Parathyroid adenoma (tissue), 2 donors: ENCODE measurements at regions not wholly inside any gene's neighbourhood (a gene's known extent, or its start where the extent isn't known, plus 50 kb on each side); places are given as distances from the start of the nearest gene placed in this dataset.
A peak's percentile ranks its signal among the peaks of the same experiment; 100 is the strongest.
"Not testable (repeated sequence)": the region's sequence is repeated elsewhere in the genome, so short reads cannot be mapped to it uniquely, and the experiment has no call there.

Source experiments
- H2AFZ ChIP-seq: fragments of 300-600 bp; sonication (generic); one replicate; pipeline ENCODE4 v1.7.0; 2017; ENCODE audit warnings: antibody characterized with exemption, mild to moderate bottlenecking
- H3K27ac ChIP-seq: fragments of 300-600 bp; sonication (generic); one replicate; pipeline ENCODE4 v1.7.0; 2017
- H3K27me3 ChIP-seq: fragments of 300-600 bp; sonication (generic); one replicate; pipeline ENCODE4 v1.7.0; 2017; ENCODE audit warnings: low read length; ENCODE audit not compliant: control insufficient read depth, insufficient read depth
- H3K36me3 ChIP-seq: fragments of 300-600 bp; sonication (generic); one replicate; pipeline ENCODE4 v1.7.0; 2017; ENCODE audit warnings: low read length; ENCODE audit not compliant: control insufficient read depth, insufficient read depth
- H3K4me1 ChIP-seq: fragments of 300-600 bp; sonication (generic); one replicate; pipeline ENCODE4 v1.7.0; 2017; ENCODE audit warnings: control low read depth
- H3K4me2 ChIP-seq: fragments of 300-600 bp; sonication (generic); one replicate; pipeline ENCODE4 v1.7.0; 2017; ENCODE audit warnings: low read length
- H3K4me3 ChIP-seq: fragments of 300-600 bp; sonication (generic); one replicate; pipeline ENCODE4 v1.7.0; 2017; ENCODE audit warnings: low read depth, low read length
- H3K79me2 ChIP-seq: fragments of 300-600 bp; sonication (generic); one replicate; pipeline ENCODE4 v1.7.0; 2017; ENCODE audit warnings: control low read depth
- H3K9ac ChIP-seq: fragments of 300-600 bp; sonication (generic); one replicate; pipeline ENCODE4 v1.7.0; 2017; ENCODE audit warnings: mild to moderate bottlenecking
- H3K9me3 ChIP-seq: fragments of 300-600 bp; sonication (generic); one replicate; pipeline ENCODE4 v1.7.0; 2017; ENCODE audit warnings: low read length; ENCODE audit not compliant: control insufficient read depth
- CTCF ChIP-seq: fragments of 300-600 bp; sonication (generic); IDR thresholded peaks from one replicate; pipeline ENCODE4 v1.7.0; 2017; ENCODE audit warnings: antibody characterized with exemption, mild to moderate bottlenecking
- donor health status: primary hyperparathyroidism.

GRCh38 chr6:61100072-61100471, 1186.0 kb downstream of the KHDRBS2 start:
- H3K79me2 ChIP-seq, result no peaks in the 10 kb centered on the region
- H3K27me3 ChIP-seq, result no peaks in the 10 kb centered on the region
- H3K9me3 ChIP-seq, result no peaks in the 10 kb centered on the region
- H3K4me1 ChIP-seq, result no peaks in the 10 kb centered on the region
- no peak overlapping the region for H3K27ac ChIP-seq
- H3K4me2 ChIP-seq, result no peak overlapping the region
- no peak overlapping the region for H3K4me3 ChIP-seq
- TF ChIP-seq CTCF, result no peak
- no peak overlapping the region for H2AFZ ChIP-seq
- no peak overlapping the region for H3K9ac ChIP-seq
- H3K36me3 ChIP-seq, result no peaks in the 10 kb centered on the region

GRCh38 chr6:61099561-61099960, 1186.5 kb downstream of the KHDRBS2 start:
- H3K36me3 ChIP-seq, H3K27me3 ChIP-seq, H3K4me3 ChIP-seq, H3K4me1 ChIP-seq, H3K27ac ChIP-seq, H3K79me2 ChIP-seq, H3K9me3 ChIP-seq, H3K9ac ChIP-seq, H2AFZ ChIP-seq: not testable (repeated sequence)
- peak overlapping the region; percentile 14 for H3K4me2 ChIP-seq

- H3K9me3 ChIP-seq, H3K36me3 ChIP-seq, H3K4me3 ChIP-seq, H3K79me2 ChIP-seq, H3K4me1 ChIP-seq, H3K27me3 ChIP-seq, H3K9ac ChIP-seq, H2AFZ ChIP-seq, H3K27ac ChIP-seq, H3K4me2 ChIP-seq: not testable (repeated sequence)
Measured at GRCh38 chr6:61087986-61088385, 1198.0 kb downstream of the KHDRBS2 start.

- Histone ChIP-seq H3K4me3 (no peak overlapping the region), H3K9ac (no peak overlapping the region), H3K27ac (no peak overlapping the region), H3K9me3 (no peaks in the 10 kb centered on the region), H3K27me3 (no peaks in the 10 kb centered on the region), H2AFZ (no peak overlapping the region), H3K36me3 (no peaks in the 10 kb centered on the region), H3K4me2 (no peak overlapping the region), H3K4me1 (no peaks in the 10 kb centered on the region), H3K79me2 (no peaks in the 10 kb centered on the region)
- TF ChIP-seq CTCF, result no peak
Measured at GRCh38 chr6:61044011-61044410, 1242.0 kb downstream of the KHDRBS2 start.
